ENCODE measurements at regions not wholly inside any gene's neighbourhood (a gene's known extent, or its start where the extent isn't known, plus 50 kb on each side); places are given as distances from the start of the nearest gene placed in this dataset.
"Not testable (repeated sequence)": the region's sequence is repeated elsewhere in the genome, so short reads cannot be mapped to it uniquely, and the experiment has no call there.

DNA sequence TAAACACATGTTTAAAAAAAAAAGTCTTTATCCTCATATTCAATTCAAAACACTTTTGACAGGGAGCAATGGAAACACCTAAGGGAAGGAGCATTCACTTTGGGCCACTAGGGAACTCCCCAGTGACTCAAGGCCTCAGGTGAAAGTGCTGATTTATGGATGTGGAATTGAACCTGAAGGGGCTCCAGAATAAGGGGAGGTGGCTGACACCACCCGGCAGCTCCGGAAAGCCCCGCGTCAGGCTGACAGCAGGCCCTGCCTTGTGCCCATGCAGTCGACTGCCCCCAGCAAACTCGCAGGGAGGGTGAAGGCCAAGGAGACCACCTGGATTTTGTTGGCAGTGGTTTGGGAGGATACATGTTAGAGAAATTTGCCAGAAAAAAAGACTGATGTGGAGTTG is 275.3 kb upstream of the NCKAP5 start:
- DNase-seq = no peak

DNA sequence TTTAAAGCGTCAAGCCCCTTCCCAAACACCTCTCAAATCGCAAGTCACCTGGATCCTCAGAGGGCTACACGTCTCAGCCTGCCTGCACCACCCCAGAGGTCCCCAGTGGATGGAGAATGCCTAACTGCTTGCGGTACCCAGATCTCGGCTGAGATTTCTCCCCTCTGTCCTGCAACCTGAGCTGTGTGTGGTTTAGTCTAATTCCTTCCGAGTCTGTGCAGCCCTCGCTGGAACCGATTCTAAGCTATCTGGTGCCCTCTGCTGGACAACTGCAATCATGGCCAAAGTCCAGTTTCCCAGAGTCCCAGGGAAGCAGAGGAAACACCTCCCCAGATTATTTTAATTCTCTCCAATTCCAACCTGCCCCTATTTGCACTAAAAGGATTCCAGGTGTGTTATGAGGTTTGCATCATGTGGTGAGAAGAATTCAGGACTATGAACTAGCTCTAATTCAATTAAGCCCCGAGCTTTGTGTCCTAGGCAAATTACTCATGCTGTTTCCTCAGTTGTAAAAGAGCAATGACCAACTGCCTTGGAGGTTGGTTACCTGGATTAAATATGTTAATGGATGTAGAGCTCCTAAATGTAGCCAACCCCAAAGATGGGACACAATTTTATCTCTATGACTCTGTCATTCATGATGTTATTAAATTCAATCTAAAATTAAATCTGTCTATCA is 276.1 kb upstream of the NCKAP5 start:
- peak; percentile 41 for DNase-seq

DNA sequence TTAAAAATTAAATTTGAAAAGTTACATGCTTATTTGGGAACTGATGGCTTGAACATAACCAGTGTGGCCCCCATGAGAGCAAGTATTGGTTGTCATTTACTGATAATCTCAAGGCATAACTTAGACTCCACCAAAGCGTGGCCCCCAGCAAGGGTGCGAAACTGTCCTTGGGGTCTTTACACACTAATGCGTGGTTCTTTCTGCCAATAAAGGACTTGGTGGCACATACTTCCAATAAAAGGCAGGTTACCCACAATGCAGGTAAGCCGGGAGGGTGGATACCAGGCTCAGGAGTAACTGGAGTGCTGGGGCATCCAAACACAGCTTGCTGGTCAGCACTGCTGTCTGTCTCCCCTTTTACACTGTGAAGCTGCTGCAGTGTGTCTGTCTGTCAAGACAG is 278.2 kb upstream of the NCKAP5 start:
- no peak for DNase-seq

DNA sequence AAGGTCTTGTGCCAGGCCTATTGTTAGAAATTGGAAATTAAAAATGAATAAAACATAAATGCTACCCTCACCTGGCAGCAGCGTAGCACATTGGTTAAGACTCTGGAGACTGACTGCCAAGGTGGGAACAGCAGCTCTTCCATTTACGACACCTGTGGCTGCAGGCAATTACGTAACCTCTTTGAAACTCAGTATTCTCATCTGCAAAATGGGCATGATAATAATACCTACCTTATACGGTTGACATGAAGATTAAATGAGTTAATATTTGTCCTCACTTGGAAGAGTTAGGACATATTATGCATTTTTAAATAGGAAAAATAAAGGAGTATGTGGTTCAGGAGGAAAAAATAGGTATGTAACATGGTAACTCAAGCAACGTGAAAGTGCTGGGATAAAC is 279.3 kb upstream of the NCKAP5 start:
- DNase-seq = no peak

DNA sequence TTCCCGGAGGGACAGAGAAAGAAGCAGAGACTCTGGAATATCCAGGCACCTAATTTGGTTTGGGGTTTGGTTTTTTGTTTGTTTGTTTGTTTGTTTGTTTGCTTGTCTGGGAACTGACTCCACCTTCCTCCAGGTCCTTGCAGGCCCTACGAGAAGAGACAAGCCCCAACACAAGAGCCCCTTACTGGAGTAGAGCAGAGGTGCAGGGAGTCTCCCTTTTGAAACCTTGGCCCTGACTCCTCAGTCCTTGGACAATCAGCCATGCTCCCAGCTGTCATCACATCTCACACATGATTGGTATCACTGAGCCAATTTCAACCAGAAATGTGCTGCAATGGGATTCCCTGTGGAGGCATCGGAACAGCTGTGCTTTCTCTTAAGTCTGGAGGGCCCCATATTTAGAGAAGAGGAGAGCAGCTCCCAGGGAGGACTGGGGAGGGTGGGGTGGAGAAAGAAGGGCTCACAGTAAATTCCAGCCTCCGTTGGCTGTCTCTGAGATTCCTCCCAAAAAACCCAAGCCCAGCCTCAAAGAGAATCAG is 279.9 kb upstream of the NCKAP5 start:
- no peak for DNase-seq

DNA sequence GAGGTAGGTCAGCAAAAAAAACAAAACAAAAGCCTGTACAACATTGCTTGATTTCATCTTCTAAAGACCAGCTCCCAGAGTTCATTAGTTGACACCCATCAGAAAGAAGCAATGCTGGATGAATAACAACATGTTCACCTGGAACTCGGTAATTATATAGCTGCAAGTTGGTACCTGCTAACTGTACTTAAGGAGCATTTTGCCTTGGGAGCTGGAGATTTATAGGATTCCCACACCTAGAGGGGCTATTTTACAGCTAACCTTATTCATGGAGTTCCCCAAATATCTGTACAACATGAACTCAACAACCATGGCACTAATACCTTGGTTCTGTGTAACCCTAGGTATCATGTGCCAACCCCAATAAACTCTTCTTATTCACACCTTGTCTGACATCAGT is 281.1 kb upstream of the NCKAP5 start:
- DNase-seq = no peak

DNA sequence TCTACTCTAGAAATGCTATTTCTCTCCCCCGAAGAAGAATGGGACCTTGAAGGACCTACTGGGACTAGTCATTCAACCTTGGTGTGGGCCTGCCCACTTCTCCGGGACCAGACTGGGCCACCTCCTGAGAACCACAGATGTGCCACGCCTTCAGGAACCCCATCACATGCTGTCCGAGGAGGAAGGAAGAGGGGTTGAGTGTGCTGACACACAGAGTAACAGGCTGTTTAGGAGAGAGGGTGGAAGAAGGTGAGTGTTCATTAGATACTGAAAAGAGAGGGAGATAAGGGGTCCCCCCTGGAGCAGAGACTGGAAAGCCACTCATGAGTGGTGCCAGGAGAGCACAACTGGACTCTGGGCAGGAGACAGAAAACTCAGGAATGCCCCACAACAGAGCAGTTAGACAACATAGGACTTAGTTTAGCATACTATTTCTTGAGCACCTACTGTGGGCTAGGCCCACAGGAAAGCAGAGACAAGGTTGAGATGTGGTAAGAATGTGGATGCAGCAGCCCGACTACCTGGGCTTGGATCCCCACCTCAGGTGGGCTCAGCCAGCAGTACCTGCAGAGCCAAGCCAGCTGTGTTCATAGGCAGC is 286.4 kb upstream of the NCKAP5 start:
- DNase-seq = no peak

DNA sequence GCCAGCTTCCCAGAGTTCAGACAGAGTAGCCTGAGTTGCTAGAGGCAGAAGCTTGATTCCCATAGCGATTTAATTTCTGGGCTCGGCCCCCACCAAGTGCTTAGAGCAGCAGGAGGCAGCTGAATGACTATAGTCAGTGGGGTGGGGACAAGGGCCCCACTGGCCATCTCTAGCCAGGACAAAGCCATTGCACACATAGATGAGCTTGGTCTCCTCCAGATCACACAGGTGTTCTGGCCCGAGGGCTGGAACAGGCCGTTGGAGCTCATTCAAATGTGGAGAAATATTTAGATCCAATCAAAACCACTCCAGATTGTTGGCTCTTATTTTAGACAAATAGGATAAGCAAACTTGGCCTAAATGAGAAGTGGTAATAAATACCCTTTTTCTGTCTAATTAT is 287.3 kb upstream of the NCKAP5 start:
- DNase-seq = no peak

DNA sequence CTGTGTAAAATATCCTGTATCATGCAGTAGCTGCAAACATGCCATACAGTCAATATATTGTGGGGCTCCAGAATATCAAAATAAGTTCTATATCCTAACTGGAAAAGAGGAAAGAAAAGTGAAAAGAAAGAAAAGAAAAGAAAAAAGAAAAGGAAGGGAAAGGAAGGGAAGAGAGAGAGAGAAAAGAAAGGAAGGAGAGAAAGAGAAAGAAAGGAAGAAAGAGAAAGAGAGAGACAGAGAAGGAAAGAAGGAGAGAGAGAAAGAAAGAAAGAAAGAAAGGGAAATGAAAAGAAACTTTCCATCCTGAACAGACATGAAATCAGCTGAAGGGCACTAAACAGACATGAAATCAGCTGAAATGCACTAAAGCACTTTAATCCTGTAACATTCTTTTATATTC is 288.4 kb upstream of the NCKAP5 start:
- DNase-seq = no peak

DNA sequence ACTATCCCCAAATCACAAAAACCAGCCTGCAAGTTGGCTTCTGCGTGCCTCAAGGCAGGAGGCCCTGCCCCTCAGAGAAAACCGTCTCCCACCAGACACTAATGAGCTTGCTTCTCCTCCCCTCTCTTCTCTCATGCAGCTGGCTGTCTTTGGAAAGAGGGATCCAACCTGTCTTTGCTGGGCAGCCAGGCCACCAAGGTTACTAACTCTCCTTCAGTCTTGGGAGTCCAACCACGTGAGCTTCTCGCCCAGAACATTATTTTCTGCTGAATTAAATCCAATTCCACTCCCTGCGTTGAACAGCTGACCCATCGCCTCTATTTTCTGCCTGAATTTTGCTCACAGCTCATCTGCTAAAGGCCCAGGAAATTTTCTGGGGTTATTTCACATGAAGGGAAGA is 291.3 kb upstream of the NCKAP5 start:
- no peak for DNase-seq

DNA sequence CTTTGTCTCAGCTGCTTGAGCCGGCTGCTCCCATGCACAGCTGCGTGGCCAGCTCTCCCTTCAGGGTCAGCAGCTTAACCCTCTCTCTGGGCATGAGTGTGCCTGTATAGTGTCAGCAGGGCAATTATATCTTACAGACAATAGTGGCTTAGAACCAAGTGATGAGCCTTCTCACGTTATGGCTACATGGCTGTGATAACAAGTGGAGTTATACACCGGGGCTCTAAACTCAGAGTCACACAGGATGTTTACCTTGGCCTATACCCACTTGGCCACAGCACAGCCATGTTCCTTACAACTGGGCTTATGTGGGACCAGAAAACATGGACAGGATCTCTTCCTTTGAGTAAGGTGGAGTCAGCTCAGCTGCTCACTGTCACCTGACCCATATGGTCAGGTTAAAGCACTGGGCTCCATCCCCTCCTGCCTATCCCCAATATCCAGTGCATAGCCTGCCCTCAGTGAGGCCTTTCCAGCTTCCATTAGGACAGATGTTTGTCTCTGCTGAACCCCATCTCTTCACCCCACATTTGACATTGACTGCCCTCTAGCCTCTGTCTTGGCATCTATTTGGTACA is 294.2 kb upstream of the NCKAP5 start:
- no peak for DNase-seq

DNA sequence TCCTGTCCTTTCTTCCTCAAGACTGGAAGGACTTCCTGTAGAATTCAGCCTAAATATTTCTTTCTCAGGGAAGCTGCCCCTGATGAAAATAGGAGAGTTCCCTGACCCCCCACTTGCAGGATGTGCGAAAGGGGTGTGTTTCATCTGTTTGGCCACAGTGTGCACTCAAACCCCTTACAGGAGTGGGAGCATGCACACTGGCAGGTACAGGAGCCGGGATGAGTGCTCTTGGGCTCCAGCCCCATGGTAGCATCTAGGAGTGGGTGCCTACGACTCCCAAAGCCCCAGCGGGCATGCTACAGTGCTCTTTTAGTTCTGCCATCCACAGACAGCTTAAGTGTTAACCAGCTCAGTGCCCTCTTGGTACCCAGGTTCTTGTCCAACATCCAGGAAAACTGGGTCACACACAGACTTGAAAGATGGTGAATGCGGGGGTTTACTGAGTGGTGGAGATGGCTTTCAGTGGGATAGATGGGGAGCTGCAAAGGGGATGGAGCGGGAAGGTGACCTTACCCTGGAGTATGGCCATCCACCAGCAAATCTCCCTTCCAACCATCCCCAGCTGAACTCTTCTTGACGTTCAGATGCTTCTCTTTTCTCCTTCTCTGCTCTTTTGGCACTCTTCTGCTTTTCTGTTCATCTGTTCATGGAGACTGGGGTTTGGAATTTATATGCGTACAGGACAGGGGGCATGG is 295.0 kb upstream of the NCKAP5 start:
- no peak for DNase-seq

DNA sequence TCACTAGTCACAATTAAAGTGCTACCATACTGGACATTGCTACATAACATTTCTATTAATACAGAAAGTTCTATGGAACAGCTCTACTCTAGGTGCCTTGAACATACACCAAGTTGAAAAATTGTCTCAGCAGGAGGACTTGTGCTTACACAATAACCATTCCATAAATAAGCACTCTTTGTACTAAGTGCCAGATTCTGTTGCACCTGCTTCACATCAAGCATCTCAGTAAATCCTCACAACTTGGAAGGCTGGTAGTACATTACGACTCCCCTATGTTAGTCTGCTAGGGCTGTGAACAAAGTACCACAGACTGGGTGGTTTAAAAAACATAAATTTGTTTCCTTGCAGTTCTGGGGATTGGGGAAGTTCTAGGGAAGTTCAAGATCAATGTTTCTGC is 296.9 kb upstream of the NCKAP5 start:
- DNase-seq = no peak

DNA sequence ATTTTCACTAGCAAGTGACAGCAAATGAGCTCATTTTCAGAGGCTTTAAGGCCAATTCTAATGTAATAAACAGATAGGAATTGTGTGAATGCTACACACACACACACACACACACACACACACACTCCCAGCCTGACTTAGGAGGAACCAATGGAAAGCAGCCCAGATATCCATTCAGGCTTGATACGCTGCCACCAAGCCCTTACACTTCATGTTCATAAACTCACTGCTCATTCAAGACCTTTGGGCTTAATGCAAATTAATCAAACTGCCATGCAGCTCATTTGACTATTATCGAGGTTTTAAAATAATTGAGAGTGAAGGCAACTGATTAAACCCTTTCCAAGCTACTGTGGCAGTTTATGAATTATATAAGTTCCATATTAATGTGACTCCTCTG is 298.9 kb upstream of the NCKAP5 start:
- no peak for DNase-seq

DNA sequence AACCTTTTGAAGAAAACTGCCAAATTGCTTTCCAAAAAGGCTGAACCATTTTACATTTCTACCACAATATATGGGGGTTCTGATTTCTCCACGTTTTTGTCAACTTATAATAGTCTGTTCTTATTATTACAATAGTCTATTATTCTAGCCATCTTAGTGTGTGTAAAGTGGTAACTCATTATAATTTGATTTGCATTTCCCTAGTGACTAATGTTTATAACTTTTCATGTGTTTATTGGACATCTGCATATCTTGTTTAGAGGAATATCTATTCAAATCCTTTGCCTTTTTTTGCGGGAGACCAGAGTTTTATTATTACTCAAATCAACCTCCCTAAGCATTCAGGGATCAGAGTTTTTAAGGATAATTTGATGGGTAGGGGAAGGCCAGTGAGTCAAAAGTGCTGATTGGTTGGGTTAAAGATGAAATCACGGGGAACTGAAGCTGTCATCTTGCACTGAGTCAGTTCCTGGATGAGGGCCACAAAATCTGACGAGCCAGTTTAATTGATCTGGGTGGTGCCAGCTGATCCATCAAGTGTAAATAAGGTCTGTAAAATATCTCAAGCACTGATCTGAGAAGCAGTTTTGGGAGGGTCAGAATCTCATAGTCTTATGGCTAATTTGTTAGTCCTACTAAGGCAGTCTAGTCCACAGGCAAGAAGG is 303.4 kb upstream of the NCKAP5 start:
- no peak for DNase-seq

DNA sequence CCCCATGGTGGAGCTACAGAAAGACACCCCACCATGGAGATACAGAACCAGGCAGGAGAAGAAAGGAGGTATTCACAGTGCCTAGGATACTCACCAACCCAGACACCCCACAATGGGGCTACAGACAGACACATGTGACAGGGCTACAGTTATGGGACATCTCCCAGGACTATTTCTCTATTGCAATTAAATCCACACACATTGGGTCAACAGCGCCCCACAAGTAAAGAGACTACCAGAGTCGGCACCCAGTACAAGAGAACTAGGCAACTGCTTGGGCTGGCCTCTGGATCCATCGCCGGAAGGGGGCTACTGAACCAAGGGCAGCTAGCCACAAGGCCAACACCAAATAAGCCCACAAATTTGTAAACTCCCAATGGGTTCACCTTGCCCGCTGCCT is 310.1 kb upstream of the NCKAP5 start:
- DNase-seq = no peak

DNA sequence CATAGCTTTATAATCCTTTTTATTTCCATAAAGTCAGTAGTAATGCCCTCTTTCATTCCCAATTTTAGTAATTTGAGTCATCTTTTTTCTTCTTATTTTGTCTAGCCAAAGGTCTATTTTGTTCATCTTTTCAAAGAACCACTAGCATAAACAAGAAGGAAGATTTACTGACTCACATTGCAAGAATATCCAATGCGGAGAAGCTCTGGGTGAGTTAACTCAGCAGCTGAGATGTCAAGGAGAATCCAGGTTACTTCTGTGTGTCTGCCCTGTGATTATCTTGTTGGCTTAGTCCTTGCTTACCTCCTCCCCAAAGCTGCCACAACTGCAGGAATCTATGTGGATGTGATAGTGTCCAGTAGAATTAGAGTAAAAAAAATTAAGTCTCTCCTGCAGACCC is 311.4 kb upstream of the NCKAP5 start:
- DNase-seq = no peak

DNA sequence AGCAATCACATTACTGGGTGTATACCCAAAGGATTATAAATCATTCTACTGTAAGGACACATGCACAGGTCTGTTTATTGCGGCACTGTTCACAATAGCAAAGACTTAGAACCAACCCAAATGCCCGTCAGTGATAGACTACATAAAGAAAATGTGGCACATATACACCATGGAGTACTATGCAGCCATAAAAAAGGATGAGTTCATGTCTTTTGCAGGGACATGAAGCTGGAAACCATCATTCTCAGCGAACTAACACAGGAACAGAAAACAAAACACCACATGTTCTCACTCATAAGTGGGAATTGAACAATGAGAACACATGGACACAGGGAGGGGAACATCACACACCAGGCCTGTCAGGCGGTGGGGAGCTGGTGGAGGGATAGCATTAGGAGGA is 313.9 kb upstream of the NCKAP5 start:
- not testable (repeated sequence) for DNase-seq

DNA sequence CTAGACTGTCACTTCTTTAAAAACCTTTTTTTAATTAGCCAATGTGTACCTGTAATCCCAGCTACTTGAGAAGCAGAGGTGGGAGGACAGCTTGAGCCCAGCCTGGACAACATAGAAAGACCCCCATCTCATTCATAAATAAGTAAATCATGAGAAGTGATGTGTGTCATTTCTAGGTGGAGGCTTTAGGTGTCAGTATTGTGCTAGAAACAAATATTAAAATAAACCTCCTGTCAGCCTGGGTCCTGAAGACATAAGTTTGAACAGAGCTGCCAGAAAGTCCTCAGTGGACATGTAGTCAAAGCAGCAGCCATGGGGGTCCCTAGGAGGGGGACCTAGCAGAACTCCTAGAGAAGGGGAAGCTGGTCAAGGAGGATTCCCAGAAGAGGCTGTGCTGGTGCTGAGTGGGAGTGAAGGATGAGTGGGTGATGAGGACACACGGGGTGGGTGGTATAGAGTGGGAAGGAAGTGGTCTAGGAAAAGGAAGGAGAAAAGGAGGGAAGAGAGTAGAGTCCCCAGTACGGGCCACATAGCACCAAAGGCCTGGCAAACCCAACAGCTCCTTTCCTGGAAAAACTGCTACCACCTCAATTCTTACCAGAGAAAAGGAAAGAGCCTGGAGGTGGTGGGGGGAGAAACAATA is 316.6 kb upstream of the NCKAP5 start:
- peak; percentile 6 for DNase-seq

DNA sequence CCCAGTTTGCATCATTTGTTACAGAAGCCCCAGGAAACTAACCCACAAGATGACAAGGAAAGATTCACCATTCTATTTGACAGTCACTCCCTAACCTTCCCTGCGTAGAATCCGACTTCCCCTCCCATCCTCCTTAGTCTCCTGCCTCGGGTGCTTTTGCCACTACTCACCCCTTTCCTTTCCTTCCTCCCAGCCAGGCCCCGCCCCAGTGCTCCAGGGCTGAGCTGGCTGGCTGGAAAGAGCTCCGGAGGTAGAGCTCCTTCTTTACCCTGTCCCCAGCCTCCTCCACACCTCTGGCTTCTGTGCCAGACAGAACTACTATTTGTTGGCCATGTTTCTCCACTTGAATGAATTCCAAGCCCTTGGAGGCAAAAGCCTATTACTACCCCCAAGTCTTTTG is 317.6 kb upstream of the NCKAP5 start:
- DNase-seq = no peak

DNA sequence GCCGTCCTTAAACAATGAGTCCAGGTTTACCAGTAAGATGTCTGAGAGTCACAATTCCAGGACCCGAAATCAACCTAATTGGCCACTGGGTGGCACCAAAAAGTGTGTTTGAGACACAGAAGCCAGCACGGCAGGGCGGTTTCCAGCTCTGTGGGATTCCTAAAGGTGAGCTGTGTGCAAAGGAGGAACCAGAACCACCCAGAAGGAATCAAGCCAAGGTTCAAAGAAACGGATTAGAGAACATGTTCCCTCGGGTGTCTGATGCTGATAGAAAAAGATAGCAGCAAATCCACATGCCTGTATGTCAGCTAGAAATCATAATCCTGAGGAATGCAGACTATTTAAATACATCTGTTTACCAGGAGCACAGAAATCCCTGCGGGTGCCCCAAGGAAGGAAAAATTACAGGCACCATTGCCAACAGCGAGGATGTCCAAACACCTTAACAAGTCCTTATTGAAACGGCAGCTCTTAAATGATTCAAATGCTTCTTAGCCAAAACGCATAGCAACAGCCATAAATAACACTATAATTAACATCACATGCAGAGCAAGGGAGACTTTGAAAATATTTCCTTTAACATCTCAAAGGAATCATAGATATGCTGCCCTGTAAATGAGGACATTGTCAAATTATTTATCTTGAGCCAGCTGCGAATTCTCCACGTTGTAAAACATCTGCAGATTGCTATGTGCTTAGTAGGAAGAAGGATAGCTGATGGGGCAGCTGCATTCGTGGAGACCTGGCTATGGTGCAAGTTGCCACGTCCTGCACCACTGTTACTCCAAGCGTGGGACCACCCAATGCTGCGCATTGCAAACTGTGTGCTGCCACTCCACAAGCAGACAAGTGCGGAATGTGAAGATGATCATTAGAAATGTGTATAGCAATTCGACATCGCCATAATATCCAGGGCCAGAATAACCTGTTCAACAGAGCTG is 318.7 kb upstream of the NCKAP5 start:
- DNase-seq = peak; percentile 82

DNA sequence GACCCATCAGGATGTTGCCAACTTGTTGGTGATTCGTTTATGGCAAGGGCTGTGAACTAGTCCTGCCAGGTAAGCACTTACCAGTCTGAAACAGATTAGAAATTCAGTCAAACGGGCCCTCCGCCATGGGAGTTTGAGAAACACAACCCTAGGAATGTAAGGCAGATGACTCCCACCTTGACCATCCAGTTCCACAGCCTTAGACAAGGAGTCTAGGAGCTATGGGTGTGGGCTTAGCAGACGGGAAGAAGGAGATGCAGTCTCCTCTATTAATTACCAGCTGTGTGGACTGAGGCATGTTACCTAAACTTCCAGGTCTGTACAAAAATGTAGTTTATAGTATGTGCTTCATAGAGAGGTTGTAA is 319.4 kb upstream of the NCKAP5 start:
- DNase-seq = no peak
